ENCODE measurements at regions not wholly inside any gene's neighbourhood (a gene's known extent, or its start where the extent isn't known, plus 50 kb on each side); places are given as distances from the start of the nearest gene placed in this dataset.

DNA sequence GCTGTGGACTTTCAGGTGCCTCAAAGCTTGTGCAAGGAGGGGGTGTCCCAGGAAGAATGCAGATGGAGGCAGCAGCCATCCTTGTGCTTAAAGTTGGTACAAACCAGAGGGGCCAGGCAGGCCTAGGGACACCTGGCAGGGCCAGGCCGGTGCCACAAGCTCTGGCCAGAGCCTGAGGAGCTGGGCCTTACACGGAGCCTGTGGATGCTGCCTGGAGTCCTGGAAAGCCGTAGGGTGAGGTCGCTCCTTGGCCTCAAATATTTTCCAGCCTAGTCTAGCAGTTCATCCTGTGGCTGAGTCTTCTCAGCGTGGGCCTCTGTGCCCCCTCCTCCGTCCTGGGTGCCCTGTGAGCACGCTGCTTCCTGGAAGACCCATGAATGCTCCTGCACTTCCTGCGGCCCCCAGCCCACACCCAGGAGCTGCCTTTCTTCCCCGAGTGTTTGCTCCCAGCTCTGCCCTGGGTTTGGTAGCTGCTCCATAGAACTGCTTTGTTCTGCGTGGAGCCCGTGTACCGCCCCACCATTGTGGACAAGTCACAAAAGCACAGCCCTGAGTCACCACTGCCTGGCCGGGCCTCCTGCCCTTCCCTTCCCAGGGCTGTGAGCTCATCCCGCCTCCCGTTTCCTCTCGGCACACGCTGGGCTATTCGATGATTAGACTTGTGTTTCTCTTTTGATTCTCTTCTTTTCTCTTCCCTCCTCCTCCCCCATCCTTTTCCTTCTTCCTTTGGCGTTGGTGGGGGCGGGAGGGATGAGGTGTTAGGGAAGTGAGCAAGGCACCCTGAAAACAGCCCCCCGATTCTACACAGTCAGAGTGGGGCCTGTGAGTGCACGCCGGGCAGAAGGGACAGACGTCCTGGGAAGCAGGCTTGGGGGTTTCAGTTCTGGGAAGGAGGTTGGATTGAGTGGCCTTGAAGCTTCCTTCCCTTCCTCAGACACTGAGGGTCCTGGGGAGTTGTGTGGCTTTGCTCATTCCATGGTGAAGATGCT lies 73.2 kb upstream of the SHH start:
- H3K4me3 ChIP-seq (replicated peaks in 1 of 3; ENCODE audit: insufficient read depth in 1 of 3, low read depth in 1 of 3, low read length in 3 of 3): no peak overlapping the region
- peak; percentile 86 for FAIRE-seq
- TF ChIP-seq POLR2AphosphoS5 (IDR thresholded peaks at IDR 0.05; ENCODE audit: insufficient read depth, low read depth, low read length): peak; percentile 51
- peak; percentile 79 for TF ChIP-seq FOS (IDR thresholded peaks at IDR 0.05; ENCODE audit: borderline replicate concordance, insufficient read depth, low read length)
- TF ChIP-seq POLR2A (IDR thresholded peaks at IDR 0.05; ENCODE audit: low read depth, low read length): no peak
- TF ChIP-seq JUN (IDR thresholded peaks at IDR 0.05; ENCODE audit: borderline replicate concordance, insufficient read depth, insufficient read length, low read depth): peak; percentile 65
- no peak for TF ChIP-seq GATA2 (IDR thresholded peaks at IDR 0.05; ENCODE audit: insufficient read depth, insufficient read length, low read depth, low read length)
- no peak for TF ChIP-seq EZH2 (IDR thresholded peaks at IDR 0.05; ENCODE audit: borderline replicate concordance, low read depth, low read length, severe bottlenecking)
- BruUV-seq (replicated peaks): TSS peak; percentile 76
- H2AFZ ChIP-seq (ENCODE audit: low read depth, low read length): peak overlapping the region; percentile 66
- H3K9me1 ChIP-seq (replicated peaks; ENCODE audit: control insufficient read depth, extremely low read depth, insufficient read depth, low read length): no peaks in the 10 kb centered on the region
- no peaks in the 10 kb centered on the region for H4K20me1 ChIP-seq (replicated peaks; ENCODE audit: control insufficient read depth, extremely low read depth, insufficient read depth, low read length)
- peak overlapping the region; percentile 53 for H3K9ac ChIP-seq (replicated peaks; ENCODE audit: extremely low read depth, insufficient read depth, low read length)
- H3K36me3 ChIP-seq (ENCODE audit: control insufficient read depth in 2 of 2, extremely low read depth in 1 of 2, insufficient read depth in 2 of 2, low read length in 2 of 2): no peaks in the 10 kb centered on the region
- ChIA-PET CTCF (interaction anchor here (0.5 to 1.1 kb wide), 3 partner anchors 77 to 929 kb away, joined by 3 read pairs; no protein-coding TSS in a partner anchor), POLR2A (no interaction called here)
- H3K9me3 ChIP-seq (replicated peaks; ENCODE audit: control insufficient read depth, insufficient read depth, low read length): no peaks in the 10 kb centered on the region
- dilution Hi-C loops (cut with MboI; ENCODE audit: extremely low pct_ligation_motif_present, low sequenced_read_pairs) (no loop called here), intact Hi-C loops (cut with micrococcal nuclease) (loop anchor here (1.0 to 10.0 kb wide), 3 partner anchors 66 to 759 kb away; partner anchors contain the start of gene RNF32)
- H3K4me1 ChIP-seq (ENCODE audit: control insufficient read depth, extremely low read depth, insufficient read depth, low read length): peaks cover 5% of the 10 kb centered on the region
- peak; percentile 81 for DNase-seq (ENCODE audit: low read depth, low spot score)
- no peaks in the 10 kb centered on the region for H3K27me3 ChIP-seq (ENCODE audit: control insufficient read depth in 2 of 2, insufficient read depth in 2 of 2, low read length in 2 of 2)
- peak overlapping the region; percentile 45 for H3K4me2 ChIP-seq (ENCODE audit: insufficient read depth, low read length)
- H3K27ac ChIP-seq (ENCODE audit: insufficient read depth, low read depth, low read length): peak overlapping the region; percentile 66
- no peaks in the 10 kb centered on the region for H3K79me2 ChIP-seq (ENCODE audit: control insufficient read depth, insufficient read depth, low read length)
